T-helper 2 cell (primary cell): ENCODE measurements at regions not wholly inside any gene's neighbourhood (a gene's known extent, or its start where the extent isn't known, plus 50 kb on each side); places are given as distances from the start of the nearest gene placed in this dataset.
"Not testable (repeated sequence)": the region's sequence is repeated elsewhere in the genome, so short reads cannot be mapped to it uniquely, and the experiment has no call there.

Experiments used
- DNase-seq, 5 experiments: peaks; one replicate each; pipeline versions ENCODE4 v3.0.0 to v3.0.0-alpha.2; 2012 to 2022

GRCh38 chr4:117135634-117136354 lies 50.4 kb upstream of the TRAM1L1 start:
- no peak for DNase-seq

DNA sequence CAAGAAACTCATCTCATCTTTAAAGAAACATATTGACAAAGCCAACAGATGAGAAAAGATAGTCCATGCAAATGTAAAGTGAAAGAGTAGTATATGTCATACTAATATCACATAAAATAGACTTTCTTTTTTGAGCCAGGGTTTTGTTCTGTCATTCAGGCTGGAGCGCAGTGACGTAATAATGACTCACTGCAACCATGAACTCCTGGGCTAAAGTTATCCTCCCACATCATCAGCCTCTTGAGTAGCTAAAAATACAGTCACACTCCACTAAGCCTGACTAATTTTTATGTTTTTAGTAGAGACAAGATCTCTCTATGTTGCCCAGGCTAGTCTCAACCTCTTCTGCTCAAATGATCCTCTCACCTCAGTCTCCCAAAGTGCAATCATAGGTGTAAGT lies 51.8 kb upstream of the TRAM1L1 start:
- no peak for DNase-seq

DNA sequence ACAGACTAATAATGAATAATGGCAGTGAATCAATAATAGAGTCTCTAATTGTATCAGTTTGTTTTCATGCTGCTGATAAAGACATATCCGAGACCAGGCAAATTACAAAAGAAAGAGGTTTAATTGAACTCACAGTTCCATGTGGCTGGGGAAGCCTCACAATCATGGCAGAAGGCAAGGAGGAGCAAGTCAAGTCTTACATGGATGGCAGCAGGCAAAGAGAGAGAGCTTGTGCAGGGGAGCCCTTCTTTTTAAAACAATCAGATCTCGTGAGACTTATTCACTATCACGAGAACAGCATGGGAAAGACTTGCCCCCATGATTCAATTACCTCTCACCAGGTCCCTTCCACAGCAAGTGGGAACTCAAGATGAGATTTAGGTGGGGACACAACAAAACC lies 53.4 kb upstream of the TRAM1L1 start:
- not testable (repeated sequence) for DNase-seq

- DNase-seq: no peak
These were observed 68.9 kb upstream of the TRAM1L1 start for GRCh38 chr4:117154251-117154650.

DNA sequence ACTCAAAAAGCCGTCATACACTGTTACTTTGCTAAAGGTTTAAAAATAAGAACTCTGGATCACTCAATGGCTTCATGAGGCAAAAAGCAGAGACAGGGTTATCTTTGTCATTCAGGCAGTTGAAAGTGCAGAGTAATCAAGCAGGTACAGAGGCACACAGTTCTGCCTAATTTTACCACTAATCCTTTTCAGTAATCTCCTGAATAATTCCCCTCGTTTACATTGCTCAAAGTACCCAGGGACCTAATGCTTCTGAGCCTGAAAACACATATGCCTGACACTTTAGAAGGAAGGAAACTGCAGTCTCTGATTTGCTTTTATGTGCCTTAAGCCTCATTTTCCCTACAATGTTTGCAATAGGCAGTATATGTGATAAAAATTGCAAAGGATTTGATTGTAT lies 71.4 kb upstream of the TRAM1L1 start:
- DNase-seq: no peak

DNA sequence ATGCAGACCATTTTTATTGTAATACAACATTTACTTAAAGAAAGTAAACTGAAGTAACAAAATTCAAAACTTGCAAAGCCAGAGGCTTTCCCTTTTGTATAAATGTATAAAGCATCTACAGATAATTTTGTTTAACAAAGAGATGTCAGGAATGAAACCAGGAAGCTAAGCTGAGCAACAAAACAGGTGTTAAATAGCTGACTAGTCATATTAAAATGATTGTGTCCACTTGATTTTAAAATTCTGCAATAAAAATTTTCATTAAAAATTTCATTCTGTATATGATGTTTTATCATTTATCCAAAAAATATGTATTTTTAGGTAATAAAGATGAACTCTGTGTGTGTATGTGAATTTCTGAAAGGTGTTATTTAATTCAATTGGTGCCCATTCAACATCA lies 72.0 kb upstream of the TRAM1L1 start:
- DNase-seq: no peak

GRCh38 chr4:117162976-117163375 lies 77.6 kb upstream of the TRAM1L1 start:
- DNase-seq: no peak

GRCh38 chr4:117164338-117164737 lies 79.0 kb upstream of the TRAM1L1 start:
- no peak for DNase-seq

- DNase-seq: not testable (repeated sequence)
These were observed 90.0 kb upstream of the TRAM1L1 start for GRCh38 chr4:117175369-117175768.

- no peak for DNase-seq
These were observed 117.9 kb upstream of the TRAM1L1 start for GRCh38 chr4:117203231-117203630.

- no peak for DNase-seq
These were observed 125.2 kb upstream of the TRAM1L1 start for GRCh38 chr4:117210551-117210950.

- no peak for DNase-seq
These were observed 138.9 kb upstream of the TRAM1L1 start for GRCh38 chr4:117224256-117224655.

DNA sequence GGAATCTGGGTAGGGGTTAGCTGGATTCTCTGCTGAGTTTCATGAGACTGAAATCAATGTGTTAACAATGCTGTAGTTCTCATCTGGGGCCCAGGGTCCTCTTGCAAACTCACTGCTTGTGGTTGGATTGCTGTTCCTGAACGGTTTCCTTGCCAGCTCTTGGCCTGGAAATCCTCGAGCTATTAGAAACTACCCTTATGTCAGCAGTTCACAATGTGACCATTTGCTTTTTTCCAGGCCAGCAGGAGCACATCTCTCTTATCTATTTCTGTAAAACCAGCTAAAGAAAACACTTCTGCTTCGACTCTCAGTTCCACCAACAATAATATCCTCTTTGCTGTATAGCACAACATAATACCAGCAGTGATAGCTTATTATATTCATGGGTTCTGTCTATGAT lies 140.1 kb upstream of the TRAM1L1 start:
- DNase-seq: no peak

DNA sequence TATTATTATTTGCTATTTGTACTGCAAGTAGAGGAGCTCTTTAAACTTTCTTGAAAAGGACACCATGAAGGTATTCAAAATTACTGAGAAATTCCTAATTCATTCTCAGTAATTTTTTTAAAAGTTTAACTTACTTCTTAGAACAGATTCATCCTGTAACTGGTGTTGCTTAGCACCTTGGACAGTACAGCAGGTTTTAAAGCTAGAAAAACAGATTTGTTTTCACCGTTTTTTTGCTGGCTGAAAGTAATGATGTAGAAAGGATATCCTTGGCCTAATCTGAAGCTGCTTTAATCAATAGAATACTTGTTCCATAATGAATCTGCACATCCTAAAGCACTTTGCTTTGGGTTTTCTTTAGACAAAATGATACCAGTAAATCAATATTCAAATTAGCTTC lies 142.5 kb upstream of the TRAM1L1 start:
- no peak for DNase-seq

GRCh38 chr4:117239434-117239833 lies 154.1 kb upstream of the TRAM1L1 start:
- DNase-seq: no peak

DNA sequence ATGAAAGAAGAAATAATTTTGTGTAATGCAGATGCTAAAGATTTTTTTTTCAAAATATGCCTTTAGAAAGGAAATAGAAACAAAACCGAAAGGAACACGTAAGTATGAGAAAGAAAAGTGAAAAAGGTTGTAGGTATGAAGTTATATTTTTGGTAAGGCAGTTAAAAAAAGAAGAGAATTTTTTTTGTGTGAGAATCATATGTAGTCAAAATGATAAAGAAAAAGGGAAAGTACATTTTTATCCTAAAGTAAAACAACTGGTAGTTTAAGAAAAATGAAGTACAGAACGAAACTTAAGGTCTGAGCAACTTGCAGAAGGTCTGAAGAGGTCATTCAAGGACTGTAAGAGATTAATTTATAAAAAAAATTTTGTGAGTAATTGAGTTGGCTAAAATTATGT lies 164.0 kb upstream of the TRAM1L1 start:
- no peak for DNase-seq

DNA sequence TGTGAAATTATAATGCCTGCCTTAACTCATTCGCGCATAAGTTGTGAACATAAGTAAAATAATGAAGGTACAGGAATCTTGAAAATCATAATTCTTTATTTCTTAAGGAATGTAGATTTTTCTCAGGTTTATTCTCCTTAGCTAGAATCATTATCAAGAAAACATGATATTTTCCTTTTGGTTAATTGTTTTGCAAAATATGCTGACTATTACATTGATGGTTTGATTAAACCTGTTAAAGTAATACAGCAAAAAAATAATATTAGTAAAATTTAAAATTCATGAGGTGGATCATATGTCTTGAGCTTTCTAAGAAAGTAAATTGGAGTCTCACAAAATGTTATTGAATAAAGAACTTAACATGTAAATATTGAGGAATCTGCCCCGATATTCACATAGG lies 178.7 kb upstream of the TRAM1L1 start:
- no peak for DNase-seq

GRCh38 chr4:117267317-117267716 lies 181.9 kb upstream of the TRAM1L1 start:
- DNase-seq: no peak

DNA sequence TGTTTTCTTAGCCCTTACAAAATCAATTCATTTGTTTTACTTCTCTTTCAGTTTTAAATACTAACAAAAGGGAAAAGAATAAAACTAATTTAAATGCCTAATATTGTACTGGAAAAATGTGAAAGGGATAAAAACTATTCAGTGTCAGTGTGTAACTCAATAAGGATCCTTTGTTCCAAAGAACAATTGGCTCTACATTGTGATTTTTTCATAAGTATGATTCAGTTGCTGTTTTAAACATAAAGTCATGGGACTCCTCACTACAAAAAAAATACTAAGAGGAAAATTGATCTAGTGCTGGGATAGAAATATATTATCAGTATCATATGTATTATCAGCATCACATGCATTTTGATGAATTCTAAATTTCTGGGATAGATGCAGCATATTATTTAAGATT lies 199.4 kb upstream of the TRAM1L1 start:
- DNase-seq: no peak

- DNase-seq: no peak
These were observed 208.4 kb upstream of the TRAM1L1 start for GRCh38 chr4:117293784-117294183.

DNA sequence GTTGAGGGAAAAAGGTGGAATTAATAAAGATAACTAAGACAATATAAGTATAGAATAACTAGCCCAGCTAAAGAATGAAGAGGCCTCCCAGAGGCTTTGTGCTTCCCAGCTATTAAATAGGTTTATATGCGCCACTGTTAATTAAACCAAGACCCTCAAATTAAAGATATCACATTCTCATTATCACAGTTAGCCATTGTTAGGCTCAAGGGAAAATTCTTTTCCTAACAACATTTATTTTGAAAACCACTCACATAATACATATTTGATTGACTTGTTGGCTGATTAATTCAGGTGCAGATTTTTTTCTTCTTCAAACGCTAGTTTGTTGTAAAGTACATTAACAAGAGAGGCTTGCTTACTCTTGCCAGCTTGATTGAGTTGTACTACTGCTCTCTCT lies 216.8 kb upstream of the TRAM1L1 start:
- DNase-seq: no peak

- DNase-seq: no peak
These were observed 225.8 kb upstream of the TRAM1L1 start for GRCh38 chr4:117311215-117311614.

DNA sequence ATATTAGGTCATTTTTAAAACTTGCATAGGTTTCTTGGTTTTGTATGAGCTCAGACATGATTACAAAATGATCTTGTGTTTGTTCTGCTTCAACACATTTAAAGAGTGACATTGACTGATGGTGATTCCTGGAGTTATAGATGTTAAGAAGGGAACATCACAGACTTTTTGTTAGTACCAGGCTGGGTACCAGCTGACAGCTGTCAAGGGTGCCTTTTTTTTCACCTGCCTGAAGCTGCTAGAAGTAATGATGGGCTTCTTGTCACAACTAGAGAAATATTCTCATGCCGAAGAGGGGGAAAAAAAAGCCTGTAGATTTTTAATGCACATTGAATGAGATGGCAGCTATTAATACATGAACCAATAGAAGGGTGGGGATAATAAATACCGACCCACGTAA lies 226.6 kb upstream of the TRAM1L1 start:
- DNase-seq: no peak

DNA sequence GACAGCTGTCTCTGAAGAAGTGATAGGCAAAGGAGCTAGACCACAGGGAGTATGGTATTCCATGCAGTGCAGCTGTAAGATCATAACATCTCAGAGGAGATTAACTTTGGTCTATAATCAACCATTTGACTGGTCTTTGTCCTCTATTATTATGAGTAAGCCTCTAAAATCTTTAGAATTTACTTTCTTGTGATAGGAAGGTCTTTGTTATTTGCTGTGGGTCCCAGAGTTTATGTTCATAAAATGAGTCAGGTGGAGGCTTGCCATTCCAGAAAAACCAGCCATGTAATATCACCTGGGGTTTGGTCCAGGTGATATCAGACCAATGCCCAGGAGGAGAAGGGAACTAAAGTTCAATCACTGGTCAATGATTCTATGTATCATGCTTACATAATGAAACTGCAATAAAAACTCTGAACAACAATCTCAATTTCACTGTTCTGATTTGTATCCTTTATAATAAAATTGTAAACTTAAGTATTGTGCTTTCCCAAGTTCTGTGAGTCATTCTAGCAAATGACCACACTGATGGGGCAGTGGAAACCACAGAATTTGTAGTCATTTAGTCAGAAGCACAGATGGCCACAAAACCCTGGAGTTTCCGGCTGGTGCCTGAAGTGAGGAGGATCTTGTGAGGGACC lies 239.6 kb upstream of the TRAM1L1 start:
- no peak for DNase-seq

- DNase-seq: no peak
These were observed 240.7 kb upstream of the TRAM1L1 start for GRCh38 chr4:117326091-117326490.
